ENCODE measurements at regions not wholly inside any gene's neighbourhood (a gene's known extent, or its start where the extent isn't known, plus 50 kb on each side); places are given as distances from the start of the nearest gene placed in this dataset.

DNA sequence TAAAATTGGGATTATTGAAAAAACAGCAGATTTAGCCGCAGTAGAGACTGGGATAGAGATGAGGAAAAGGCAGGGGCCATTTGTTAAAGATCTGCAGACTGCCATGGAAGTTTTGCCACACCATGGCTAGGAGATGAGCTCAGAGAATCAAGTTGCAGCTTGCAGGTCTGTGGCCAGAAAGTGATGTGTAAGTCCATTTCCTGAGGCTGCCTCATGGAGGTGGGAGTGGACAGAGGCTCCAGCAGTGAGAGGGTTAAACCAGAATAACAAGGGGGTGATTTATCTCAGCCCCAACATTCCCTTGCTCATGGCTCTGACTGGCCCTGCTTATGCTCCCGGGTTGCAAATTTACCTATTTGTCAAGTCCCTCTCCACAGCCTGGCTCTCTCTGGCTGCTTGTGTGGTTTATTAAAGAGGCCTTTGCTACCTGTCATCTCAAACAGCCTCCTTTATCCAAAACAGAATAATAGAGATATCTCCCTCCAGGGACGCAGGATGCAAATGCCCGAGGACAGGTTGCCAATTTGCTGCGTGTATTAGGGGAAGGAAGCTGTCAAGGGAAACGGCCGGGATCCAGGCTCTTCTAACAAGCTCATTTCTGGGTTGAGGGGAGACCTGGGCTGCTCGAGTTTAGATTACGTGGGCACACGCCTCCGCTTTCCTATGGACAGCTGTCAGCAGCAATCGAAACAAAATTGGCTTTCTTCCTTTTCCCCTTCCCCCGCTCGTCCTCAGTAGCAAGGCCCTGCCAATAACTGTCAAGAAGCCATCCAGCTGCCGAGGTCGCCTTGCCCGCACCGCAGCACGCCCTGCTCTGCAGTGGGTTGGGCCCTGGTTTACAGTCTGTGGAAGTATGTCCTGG lies 72.8 kb upstream of the PITX1 start:
- no peak for TF ChIP-seq RAD21 (IDR thresholded peaks at IDR 0.05; ENCODE audit: low read length)
- TF ChIP-seq, protein P1, sequence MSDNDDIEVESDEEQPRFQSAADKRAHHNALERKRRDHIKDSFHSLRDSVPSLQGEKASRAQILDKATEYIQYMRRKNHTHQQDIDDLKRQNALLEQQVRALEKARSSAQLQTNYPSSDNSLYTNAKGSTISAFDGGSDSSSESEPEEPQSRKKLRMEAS (IDR thresholded peaks at IDR 0.05; ENCODE audit: low read depth): no peak
- TF ChIP-seq, protein P2, sequence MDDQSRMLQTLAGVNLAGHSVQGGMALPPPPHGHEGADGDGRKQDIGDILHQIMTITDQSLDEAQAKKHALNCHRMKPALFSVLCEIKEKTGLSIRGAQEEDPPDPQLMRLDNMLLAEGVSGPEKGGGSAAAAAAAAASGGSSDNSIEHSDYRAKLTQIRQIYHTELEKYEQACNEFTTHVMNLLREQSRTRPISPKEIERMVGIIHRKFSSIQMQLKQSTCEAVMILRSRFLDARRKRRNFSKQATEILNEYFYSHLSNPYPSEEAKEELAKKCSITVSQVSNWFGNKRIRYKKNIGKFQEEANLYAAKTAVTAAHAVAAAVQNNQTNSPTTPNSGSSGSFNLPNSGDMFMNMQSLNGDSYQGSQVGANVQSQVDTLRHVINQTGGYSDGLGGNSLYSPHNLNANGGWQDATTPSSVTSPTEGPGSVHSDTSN (IDR thresholded peaks at IDR 0.05): no peak
- TF ChIP-seq FOXJ3 (CRISPR knock-in tag; IDR thresholded peaks at IDR 0.05): no peak
- TF ChIP-seq, protein P3, sequence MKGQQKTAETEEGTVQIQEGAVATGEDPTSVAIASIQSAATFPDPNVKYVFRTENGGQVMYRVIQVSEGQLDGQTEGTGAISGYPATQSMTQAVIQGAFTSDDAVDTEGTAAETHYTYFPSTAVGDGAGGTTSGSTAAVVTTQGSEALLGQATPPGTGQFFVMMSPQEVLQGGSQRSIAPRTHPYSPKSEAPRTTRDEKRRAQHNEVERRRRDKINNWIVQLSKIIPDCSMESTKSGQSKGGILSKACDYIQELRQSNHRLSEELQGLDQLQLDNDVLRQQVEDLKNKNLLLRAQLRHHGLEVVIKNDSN (IDR thresholded peaks at IDR 0.05; ENCODE audit: borderline replicate concordance, low read depth): no peak
- TF ChIP-seq, protein P4, sequence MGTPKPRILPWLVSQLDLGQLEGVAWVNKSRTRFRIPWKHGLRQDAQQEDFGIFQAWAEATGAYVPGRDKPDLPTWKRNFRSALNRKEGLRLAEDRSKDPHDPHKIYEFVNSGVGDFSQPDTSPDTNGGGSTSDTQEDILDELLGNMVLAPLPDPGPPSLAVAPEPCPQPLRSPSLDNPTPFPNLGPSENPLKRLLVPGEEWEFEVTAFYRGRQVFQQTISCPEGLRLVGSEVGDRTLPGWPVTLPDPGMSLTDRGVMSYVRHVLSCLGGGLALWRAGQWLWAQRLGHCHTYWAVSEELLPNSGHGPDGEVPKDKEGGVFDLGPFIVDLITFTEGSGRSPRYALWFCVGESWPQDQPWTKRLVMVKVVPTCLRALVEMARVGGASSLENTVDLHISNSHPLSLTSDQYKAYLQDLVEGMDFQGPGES (IDR thresholded peaks at IDR 0.05; ENCODE audit: low read depth, low read length): no peak
- no peak for TF ChIP-seq GABPA (IDR thresholded peaks at IDR 0.05; ENCODE audit: low read depth)
- TF ChIP-seq NFIC (IDR thresholded peaks at IDR 0.05; ENCODE audit: borderline replicate concordance): no peak
- TF ChIP-seq, protein P5, sequence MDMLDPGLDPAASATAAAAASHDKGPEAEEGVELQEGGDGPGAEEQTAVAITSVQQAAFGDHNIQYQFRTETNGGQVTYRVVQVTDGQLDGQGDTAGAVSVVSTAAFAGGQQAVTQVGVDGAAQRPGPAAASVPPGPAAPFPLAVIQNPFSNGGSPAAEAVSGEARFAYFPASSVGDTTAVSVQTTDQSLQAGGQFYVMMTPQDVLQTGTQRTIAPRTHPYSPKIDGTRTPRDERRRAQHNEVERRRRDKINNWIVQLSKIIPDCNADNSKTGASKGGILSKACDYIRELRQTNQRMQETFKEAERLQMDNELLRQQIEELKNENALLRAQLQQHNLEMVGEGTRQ (IDR thresholded peaks at IDR 0.05; ENCODE audit: borderline replicate concordance, low read depth, low read length): no peak
- TF ChIP-seq, protein P6, sequence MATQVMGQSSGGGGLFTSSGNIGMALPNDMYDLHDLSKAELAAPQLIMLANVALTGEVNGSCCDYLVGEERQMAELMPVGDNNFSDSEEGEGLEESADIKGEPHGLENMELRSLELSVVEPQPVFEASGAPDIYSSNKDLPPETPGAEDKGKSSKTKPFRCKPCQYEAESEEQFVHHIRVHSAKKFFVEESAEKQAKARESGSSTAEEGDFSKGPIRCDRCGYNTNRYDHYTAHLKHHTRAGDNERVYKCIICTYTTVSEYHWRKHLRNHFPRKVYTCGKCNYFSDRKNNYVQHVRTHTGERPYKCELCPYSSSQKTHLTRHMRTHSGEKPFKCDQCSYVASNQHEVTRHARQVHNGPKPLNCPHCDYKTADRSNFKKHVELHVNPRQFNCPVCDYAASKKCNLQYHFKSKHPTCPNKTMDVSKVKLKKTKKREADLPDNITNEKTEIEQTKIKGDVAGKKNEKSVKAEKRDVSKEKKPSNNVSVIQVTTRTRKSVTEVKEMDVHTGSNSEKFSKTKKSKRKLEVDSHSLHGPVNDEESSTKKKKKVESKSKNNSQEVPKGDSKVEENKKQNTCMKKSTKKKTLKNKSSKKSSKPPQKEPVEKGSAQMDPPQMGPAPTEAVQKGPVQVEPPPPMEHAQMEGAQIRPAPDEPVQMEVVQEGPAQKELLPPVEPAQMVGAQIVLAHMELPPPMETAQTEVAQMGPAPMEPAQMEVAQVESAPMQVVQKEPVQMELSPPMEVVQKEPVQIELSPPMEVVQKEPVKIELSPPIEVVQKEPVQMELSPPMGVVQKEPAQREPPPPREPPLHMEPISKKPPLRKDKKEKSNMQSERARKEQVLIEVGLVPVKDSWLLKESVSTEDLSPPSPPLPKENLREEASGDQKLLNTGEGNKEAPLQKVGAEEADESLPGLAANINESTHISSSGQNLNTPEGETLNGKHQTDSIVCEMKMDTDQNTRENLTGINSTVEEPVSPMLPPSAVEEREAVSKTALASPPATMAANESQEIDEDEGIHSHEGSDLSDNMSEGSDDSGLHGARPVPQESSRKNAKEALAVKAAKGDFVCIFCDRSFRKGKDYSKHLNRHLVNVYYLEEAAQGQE (IDR thresholded peaks at IDR 0.05; ENCODE audit: low read depth, low read length): no peak
- TF ChIP-seq SIN3A (IDR thresholded peaks at IDR 0.05; ENCODE audit: borderline replicate concordance, low read depth, low read length): no peak
- TF ChIP-seq MXI1 (IDR thresholded peaks at IDR 0.05; ENCODE audit: low read depth, low read length): no peak
- no peak for TF ChIP-seq CHD2 (IDR thresholded peaks at IDR 0.05; ENCODE audit: low read length, partially characterized antibody)
- no peak for TF ChIP-seq EZH2phosphoT487 (IDR thresholded peaks at IDR 0.05; ENCODE audit: borderline replicate concordance, low read depth)
- no peak for TF ChIP-seq SMC3 (IDR thresholded peaks at IDR 0.05; ENCODE audit: low read depth, low read length)
- no peak for TF ChIP-seq JUND (IDR thresholded peaks at IDR 0.05)
- TF ChIP-seq POLR2AphosphoS5 (IDR thresholded peaks at IDR 0.05; ENCODE audit: low read depth, low read length): no peak
- no peak overlapping the region for H3K4me2 ChIP-seq
- H3K27ac ChIP-seq (ENCODE audit: low read depth in 2 of 2, low read length in 1 of 2): no peak overlapping the region
- no peak overlapping the region for H3K9ac ChIP-seq
- 65% methylated on average over 16 of the region's 19 CpGs for WGBS (ENCODE audit: low lambda C conversion rate)
- no peak for DNase-seq
- no peaks in the 10 kb centered on the region; a peak in 1 of 4 replicates for H3K4me1 ChIP-seq (ENCODE audit: control insufficient read depth in 1 of 2, insufficient read depth in 2 of 2, low read depth in 1 of 2, low read length in 1 of 2)
- POLR2A ChIA-PET: no interaction called here
- CTCF ChIA-PET: interaction anchor here (0.7 kb wide), 1 partner anchor 319 kb away, joined by 3 read pairs; no protein-coding TSS in a partner anchor
- H3K27me3 ChIP-seq (ENCODE audit: insufficient read depth): peaks cover 18% of the 10 kb centered on the region; the same call in 1 of the 2 replicates
- H3K9me3 ChIP-seq: no peaks in the 10 kb centered on the region
- no peaks in the 10 kb centered on the region for H3F3A ChIP-seq (replicated peaks; ENCODE audit: insufficient read depth)
- no peaks in the 10 kb centered on the region for H4K20me1 ChIP-seq (ENCODE audit: insufficient read depth)
- no peaks in the 10 kb centered on the region for H3K36me3 ChIP-seq (replicated peaks in 1 of 2; ENCODE audit: control insufficient read depth in 1 of 2, insufficient read depth in 2 of 2, low read length in 1 of 2)
- no peak overlapping the region for H2AFZ ChIP-seq (ENCODE audit: low read depth)
- H3K79me2 ChIP-seq (ENCODE audit: insufficient read depth): no peaks in the 10 kb centered on the region
- no peaks in the 10 kb centered on the region for H3K9me2 ChIP-seq
- no peak overlapping the region for H3K4me3 ChIP-seq (ENCODE audit: low read depth in 2 of 2, low read length in 1 of 2)
